ENCODE measurements at regions not wholly inside any gene's neighbourhood (a gene's known extent, or its start where the extent isn't known, plus 50 kb on each side); places are given as distances from the start of the nearest gene placed in this dataset.

DNA sequence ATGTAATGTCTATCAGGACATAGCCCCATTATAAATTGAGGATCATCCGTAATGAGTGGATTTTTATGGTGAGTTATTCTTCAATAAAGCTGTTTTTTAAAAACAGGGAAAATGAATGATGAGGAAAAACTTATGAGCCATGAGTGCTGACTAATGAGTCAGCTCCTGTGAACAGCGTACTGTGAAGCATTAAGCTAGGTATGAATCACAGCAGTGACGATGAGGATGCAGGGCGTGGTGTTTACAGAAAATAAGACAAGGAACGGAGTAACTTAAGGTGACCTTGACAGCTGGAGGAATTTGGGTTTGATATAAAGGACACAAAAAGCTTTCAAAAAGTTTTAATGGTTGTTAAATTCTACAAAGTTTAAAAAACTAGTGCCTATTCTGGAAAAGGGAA lies 96.3 kb downstream of the FOXF2 start:
- DNase-seq: no peak

DNA sequence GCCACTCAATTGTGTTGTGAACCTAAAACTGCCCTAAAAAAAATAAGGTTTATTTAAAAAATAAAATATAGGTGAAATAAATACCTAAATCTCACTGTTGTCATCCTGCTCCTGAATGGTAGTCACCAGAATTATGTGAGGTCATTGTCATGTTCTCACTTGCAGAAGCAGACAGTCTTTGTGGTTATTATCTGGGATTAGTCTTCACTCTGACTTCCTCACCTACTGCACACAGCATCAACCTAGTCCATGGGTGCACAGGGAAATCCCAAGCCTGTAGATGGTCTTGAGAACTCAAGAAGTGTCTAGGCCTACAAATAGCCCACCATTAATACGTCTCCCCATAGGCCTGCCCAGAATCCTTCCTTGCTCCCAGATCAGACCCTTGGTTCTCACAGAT lies 97.0 kb downstream of the FOXF2 start:
- no peak for DNase-seq

DNA sequence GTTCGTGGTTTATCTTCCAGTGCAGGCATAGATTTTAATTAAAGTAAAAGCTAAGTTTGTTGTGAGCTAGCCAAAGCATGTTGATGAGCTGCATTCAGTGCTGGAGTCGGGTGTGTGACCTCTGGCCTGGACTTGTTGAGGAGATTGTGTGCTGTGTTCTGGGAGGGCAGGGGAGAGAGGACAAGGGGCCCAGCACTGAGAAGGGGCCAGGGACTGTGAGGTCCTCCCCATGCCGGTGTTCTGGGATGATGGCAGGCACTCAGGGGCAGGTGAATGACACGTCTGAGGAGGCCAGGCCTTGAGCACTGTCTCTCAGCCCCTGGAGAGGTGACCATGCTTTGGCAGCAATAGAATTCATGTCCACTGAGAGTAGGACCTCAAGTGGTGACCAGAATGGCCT lies 97.9 kb downstream of the FOXF2 start:
- DNase-seq: no peak

DNA sequence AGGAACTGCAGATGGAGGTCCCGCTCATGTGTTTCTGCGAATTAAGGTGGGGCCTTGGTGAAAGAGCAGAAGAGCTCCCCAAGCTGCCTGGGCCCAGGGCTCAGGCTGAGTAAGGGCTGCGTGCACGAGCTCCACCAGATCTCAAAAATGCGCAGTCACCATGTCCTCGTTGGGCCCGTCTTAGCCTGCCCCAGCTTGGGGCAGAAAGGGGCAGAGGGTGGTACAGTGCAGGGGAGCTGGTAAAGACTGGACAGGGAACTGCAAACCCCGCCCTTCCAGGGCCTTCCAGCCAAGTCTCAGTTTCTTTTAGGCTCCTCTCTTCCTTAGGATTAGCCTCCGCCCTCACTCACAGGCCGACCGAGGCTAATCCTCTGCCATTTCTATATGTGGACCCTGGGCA lies 101.6 kb downstream of the FOXF2 start:
- no peak for DNase-seq

DNA sequence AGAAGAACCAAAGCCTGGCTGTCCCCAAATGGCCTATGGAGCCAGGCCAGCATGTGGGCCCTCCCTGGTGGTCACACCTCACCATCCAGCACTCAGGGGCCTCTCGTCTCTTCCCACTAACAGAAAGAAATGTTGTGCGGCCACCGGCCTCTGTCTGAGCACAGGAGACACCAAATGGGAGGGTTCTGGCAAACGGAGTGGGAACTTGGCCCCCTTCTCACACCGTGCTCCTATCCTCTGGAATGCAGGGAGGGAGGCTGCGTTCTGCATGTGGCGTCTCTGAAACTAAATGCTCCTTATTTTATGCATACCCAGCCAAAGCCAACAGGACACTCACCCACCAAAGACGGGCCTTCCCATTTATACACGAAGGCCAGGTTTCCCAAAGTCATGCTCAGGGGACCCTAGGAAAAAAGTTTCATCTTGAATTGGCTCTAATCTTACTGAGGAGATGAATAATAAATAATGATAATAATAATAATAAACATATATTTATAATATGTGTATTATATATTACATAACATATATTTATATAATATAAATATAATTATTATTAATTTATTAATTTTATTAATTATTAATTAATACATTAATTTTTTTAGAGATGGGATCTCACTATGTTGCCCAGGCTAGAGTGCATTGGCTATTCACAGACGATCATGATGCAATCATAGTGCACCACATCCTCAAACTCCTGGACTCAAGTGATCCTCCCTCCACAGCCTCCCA lies 102.4 kb downstream of the FOXF2 start:
- DNase-seq: no peak

DNA sequence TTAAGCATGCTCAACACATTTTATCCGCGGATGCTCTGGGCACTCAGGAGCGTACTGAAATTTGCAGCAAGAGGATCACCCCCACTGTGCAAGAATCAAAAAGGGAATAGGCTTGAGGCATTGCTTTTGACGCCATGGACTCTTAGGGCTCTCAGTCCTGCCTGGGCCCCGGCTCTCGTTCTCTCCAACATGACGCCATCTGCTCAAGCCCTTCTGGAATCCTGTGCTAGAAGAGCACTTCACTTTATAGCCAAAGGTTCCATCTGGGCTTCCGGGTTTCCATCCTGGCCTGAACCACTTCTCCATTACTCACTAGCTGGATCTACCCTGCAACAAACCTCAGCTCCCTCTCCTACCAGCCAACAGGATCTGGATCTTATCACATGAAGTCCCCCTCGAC lies 105.3 kb downstream of the FOXF2 start:
- DNase-seq: no peak

DNA sequence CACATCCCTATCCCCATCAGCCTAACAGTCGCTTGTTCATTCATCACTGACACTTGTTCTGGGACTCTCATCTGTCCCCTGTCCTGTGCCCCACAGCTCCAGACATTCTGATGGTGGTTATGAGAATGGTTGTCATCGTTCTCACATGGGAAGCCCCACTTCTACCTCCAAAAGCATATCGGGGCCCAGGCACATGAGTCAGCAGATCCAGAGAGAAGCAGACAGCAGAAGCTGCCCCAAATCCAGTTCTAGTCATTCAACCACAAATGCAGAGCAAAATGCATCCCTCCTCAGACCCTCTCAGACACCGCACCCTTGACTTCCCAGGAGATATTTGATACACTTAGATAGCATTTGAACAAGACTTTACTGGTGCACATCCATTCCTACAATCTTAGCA lies 106.0 kb downstream of the FOXF2 start:
- no peak for DNase-seq

DNA sequence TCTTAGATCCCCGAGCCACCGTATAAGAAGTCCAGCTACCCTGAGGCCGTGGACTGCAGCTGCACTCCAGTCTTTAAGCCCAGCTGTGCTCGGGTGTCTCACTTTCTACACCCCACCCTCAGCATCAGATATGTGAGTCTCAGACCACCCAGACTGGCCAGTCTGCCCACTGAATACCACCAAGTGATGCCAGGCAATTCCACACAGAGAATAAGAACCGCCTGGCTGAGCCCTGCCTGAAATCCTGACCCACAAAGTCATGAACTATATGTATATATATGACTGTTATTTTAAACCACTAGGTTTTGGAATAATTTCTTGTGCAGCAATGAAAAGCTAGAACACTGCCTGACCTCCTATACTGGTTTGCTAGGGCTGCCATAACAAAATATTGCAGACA lies 106.7 kb downstream of the FOXF2 start:
- DNase-seq: no peak

DNA sequence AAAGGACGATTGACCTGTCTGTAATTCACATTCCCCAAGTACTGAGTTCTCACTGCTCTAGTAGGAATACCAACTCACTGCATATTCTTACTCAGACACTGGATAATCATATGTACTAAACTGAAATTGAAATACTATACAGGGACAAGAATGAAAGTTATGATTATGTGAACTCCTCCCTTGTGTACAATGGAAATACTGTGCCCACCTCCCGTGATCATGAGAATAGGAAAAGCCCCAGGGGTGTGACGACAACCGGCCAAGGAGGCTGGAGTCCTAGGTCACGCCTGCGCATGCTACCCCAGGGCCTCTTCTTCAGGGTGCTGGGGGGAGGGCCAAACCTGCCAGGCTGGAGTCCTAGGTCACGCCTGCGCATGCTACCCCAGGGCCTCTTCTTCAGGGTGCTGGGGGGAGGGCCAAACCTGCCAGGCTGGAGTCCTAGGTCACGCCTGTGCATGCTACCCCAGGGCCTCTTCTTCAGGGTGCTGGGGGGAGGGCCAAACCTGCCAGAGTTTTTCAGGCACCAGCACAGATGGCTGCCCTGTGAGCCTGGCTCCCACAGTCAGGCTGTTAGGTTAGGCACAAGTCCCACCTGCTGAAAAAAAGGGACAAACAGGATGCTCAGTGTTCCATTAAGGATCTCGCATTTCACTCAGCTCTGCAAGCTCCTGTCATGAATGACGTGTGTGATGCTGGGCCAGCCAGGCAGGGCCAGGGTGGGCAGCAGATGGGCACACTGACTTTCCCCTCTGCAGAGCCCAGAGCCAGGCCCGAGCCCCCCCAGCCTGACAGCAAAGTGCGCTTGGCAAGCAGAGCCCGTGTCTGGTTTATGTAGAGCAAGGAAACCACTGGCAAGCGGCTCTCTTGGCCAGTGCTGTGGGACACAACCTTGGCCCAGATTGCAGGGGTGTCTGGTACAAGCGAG lies 107.7 kb downstream of the FOXF2 start:
- DNase-seq: no peak

DNA sequence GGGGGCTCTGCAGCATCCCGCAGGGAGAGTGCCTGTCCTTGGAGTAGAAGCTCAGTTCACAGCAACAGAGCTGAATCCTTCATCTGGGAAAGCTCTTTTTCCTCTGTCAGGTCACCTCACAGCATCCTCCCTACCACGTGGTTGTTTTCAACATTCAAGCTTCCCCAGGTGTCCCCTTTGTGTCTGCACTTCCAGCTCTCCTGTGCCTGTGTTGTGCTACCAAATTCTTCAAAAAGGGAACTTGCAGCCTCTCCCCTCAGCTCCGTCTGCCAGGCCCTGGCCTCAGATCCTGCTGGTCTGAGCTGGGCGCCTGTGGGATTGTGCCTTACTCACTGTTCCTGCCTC lies 108.4 kb downstream of the FOXF2 start:
- no peak for DNase-seq

DNA sequence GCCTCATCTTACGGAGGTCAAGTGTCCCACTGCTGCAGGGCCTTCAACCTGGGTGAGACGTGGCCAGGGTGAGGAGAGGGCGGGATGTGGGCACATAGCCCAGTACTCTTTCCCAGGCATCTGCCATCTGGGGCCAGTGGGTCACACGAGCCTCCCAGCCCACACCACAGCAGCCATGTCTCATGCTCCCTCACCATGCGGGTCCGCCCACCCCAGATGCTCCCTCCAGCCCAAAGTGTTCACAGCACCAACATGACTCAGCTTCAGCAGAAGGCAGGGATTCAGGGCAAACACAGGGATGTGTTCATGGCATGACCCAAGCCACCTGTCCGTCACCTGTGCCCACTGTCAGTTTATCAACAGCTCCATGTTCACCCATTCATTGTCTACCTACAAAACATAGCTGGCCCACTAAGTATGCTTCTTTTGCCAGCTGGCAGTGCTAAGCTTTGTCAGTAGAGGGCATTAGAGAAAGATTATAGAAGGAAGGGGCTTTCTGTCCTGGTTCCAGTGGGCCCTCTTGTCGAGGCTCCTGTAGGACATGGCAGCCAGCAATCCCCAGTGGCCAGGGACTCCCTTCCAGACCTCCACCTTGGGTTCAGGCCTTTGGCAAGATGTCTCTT lies 109.2 kb downstream of the FOXF2 start:
- no peak for DNase-seq

DNA sequence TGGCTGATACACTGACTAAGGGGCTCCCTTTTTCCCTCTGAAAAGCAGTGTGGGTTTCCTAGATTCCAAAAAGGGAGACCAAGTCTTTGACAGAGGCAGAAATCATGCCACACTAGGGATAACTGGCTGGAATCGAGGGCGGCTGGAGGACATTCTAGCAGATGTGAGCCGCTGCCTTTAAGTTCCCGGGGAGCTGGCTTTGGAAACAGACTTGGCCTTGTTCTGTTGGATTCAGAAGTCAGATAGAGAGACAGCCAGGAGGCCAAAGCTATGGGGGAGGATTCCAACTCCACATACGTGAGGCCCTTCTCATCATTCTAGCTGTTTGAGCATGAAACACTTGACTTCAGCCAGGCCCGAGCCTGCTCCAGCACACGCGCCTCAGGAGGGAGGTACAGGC lies 109.9 kb upstream of the FOXC1 start:
- DNase-seq: no peak

DNA sequence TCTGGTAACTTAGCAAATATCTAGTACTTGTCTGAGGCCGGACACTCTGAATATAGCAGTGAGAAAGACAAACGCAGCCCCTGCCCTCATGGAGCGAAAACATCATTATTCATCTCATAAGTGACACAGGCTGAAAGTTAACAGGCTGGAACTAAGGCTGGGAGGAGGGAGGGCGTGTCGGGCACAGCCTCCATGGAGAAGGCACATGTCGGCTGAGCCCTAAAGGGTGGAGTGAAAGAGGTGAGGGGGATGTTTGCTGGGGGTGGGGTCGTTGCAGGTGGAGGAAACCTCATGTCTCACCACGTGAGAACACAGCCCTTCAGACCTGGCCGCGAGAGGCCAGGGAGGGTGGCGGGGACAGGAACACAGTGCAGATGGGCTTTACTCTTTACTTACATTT lies 108.8 kb upstream of the FOXC1 start:
- no peak for DNase-seq

DNA sequence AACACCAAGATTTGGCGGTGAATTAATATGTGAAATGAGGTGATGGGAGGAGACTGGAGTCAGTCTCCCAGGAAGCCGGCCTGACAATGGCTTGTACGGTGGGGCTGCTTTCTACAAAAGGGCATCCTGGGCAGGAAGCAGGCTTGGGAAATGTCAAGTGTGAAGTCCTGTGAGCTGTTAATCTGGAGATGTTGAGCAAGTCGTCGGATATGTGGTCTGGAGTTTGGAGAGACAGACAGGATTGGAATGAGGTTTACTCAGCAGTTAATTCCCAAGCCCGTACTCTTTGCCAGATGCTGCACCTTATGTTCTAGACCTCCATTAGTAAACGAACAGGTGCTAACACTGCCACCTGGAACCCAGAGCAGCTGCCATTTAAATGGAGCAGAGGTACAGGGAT lies 107.7 kb upstream of the FOXC1 start:
- no peak for DNase-seq

DNA sequence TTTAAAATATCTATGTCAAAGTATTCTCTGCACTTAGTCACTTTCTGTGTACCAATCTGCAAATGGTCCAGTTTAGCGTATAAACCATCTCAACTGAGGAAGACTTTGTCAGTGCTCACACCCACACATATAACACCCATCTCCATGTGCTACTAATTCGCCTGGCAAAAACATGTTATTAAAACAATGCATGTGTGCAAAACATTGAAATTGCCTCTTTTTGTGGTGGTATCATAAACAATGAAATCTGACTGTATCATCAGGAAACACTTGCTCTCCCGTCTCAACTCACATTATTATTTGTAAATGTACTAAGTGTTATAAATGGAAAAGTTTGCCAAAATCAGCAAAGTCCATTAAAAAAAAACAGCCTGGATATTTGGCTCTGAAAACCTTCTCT lies 105.9 kb upstream of the FOXC1 start:
- no peak for DNase-seq

DNA sequence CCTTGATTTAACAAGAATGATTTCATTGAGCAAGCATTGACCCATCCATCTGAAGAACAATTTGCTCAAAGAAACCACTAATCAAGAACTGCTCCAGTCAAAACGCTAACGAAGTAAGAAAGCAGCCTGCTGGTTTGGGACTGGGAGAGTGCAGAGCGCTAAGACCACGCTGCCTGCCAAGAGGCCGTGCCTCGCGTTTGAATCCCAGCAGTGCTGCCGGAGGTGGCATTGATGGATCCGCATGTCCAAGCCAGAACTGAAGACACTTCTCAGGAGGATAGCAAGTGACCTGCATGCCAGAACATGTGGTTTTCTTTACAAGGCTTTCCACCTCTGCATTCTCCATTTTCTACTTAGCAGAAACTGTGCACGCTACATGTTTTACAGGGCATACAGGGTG lies 105.2 kb upstream of the FOXC1 start:
- no peak for DNase-seq

DNA sequence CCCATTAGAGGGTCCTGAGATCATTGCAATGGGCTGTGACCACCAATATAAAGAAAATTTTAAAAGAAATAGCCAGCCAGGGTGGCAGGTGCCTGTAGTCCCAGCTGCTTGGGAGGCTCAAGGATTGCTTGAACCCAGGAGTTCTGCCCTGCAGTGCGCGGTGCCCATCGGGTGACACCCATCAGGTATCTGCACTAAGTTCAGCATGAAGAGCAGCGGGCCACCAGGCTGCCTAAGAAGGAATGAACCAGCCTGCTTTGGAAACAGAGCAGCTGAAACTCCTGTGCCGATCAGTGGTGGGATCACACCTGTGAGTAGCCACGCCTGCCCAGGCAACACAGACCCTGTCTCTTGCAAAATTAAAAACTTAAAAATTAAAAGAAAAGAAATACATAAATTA lies 102.5 kb upstream of the FOXC1 start:
- no peak for DNase-seq

DNA sequence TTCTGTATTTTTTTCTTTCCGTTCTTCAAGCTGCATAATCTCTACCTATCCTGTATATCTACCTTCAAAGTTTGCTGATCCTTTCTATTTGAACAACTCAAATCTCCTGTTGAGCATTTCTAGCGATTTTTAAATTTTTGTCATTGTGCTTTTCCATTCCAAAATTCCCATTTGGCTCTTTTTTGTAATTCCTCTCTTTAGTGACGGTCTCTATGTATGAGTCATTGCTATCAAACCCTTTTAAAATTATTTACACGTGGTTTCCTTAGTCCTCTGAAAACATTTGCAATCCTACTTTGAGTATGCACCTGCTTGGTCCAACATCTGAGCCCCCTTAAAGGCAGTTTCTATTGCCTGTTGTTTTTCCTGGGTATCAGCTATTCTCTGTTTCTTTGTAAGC lies 100.5 kb upstream of the FOXC1 start:
- no peak for DNase-seq

DNA sequence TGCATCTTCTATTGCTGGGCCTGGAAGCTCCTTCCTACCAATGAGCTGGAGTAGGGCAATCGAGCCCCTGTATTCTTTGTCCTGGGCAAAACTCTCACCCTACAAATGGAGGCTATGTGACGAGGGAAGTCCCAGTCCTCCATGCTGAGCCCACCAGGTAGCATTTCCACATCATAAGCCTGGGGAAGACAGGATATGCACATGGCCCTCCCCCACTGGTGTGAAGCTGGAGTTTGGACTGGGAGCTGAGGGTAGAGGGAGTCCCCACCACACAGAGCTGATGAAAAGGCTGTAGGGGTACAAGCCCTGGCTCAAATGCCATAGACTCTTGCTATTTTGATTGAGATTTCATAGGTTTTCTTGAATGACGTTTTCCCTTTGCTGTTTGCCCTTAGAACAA lies 99.5 kb upstream of the FOXC1 start:
- DNase-seq: no peak

DNA sequence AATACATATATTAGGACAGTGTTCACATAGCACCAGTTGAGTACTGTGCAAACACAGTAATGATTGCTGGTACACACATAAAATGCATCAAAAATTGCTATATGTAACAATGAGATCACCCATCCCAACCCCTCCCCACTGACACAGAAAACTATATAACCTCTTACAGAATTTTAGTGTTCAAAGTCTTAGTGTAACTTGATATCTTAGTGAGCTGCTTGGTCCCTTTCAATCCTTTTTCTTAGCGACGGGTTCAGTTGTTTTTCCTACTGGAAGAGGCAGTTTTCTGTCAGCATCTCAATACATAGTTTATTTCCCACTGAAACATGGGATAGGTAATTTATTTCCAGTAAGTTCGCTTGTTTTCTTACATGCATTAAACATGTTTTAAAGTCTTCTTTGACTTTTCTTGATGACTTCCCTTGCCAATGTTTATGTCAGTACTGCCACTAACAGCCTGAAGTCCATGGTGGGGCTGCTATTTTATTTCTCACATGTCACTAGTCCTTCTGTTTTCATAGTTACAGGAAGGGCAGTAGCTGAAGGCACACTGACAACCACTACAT lies 96.4 kb upstream of the FOXC1 start:
- no peak for DNase-seq

DNA sequence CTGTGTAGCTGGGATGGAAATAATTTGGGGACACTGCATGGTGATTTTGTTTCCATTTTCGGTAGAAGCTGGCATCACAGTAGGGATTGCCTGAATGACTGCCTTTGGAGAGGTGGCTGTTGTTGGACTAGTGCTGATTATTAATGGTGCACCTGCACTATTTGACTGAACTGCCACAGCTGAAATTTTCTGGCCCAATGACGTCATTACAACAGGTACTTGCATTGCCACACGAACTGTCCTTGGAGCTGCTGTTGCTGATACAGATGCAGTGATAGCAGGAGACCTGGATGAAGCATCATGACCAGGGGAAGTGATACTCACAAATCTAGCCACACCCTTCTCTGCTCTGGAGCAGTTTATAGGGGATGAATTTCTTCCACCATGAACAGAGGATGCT lies 95.6 kb upstream of the FOXC1 start:
- no peak for DNase-seq

DNA sequence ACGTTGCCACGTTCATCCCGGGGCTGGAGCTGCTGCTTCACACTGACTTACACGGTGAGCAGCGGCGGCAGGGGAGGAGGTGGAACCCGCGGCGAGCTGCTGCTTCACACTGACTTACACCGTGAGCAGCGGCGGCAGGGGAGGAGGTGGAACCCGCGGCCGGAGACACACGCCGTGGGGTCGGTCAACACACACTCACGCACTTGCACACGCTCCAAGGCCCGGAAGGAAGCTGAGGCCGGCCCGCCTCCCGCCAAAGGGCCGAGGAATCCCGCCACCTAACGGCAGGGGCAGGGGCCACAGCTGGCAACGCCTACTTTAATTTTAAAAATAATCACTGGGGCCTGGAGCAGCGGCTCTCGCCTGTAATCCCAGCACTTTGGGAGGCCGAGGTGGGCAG lies 94.4 kb upstream of the FOXC1 start:
- no peak for DNase-seq

DNA sequence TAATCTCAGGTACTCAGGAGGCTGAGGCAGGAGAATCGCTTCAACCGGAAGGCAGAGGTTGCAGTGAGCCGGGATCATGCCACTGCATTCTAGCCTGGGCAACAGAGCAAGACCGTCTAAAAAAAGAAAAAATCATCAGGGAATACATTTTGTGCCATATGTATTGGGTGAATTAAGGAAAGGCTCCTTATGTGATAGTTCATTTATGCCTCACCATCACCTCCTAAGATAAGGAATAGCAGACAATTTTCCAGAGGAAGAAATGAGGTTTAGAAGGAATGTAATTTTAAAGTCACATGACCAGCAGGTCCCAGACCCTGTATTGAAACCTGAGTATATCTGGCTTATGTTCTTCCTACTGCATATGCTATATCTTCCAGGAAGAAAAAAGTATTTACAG lies 93.9 kb upstream of the FOXC1 start:
- no peak for DNase-seq
